HuH-7.5 (cell line): ENCODE measurements at regions not wholly inside any gene's neighbourhood (a gene's known extent, or its start where the extent isn't known, plus 50 kb on each side); places are given as distances from the start of the nearest gene placed in this dataset.

Source experiments
- DNase-seq: peaks from one replicate; pipeline ENCODE4 v3.0.0; 2011; ENCODE audit warnings: low spot score

- DNase-seq = no peak
These were observed 92.3 kb upstream of the ESRRG start for GRCh38 chr1:216815260-216816131.

- no peak for DNase-seq
These were observed 91.5 kb upstream of the ESRRG start for GRCh38 chr1:216814576-216815259.

GRCh38 chr1:216812966-216813365 is 89.7 kb upstream of the ESRRG start:
- DNase-seq = no peak

GRCh38 chr1:216809649-216810048 is 86.4 kb upstream of the ESRRG start:
- DNase-seq = no peak

GRCh38 chr1:216807696-216808095 is 84.5 kb upstream of the ESRRG start:
- no peak for DNase-seq

GRCh38 chr1:216805953-216806352 is 82.7 kb upstream of the ESRRG start:
- DNase-seq = no peak

- no peak for DNase-seq
These were observed 82.0 kb upstream of the ESRRG start for GRCh38 chr1:216805233-216805632.

- no peak for DNase-seq
These were observed 80.9 kb upstream of the ESRRG start for GRCh38 chr1:216804111-216804510.

- DNase-seq = no peak
These were observed 71.4 kb upstream of the ESRRG start for GRCh38 chr1:216794586-216794985.

- DNase-seq = no peak
These were observed 70.7 kb upstream of the ESRRG start for GRCh38 chr1:216793973-216794372.

- no peak for DNase-seq
These were observed 70.1 kb upstream of the ESRRG start for GRCh38 chr1:216793303-216793702.

- DNase-seq = no peak
These were observed 65.4 kb upstream of the ESRRG start for GRCh38 chr1:216788671-216789070.

GRCh38 chr1:216785737-216786136 is 62.5 kb upstream of the ESRRG start:
- DNase-seq = no peak

GRCh38 chr1:216785221-216785620 is 62.0 kb upstream of the ESRRG start:
- DNase-seq = no peak

- DNase-seq = no peak
These were observed 56.5 kb upstream of the ESRRG start for GRCh38 chr1:216779686-216780085.

GRCh38 chr1:216778737-216779136 is 55.5 kb upstream of the ESRRG start:
- no peak for DNase-seq

GRCh38 chr1:216777148-216777547 is 53.9 kb upstream of the ESRRG start:
- DNase-seq = no peak
